ENCODE measurements at regions not wholly inside any gene's neighbourhood (a gene's known extent, or its start where the extent isn't known, plus 50 kb on each side); places are given as distances from the start of the nearest gene placed in this dataset.

GRCh38 chr2:18357537-18357936 lies 202.9 kb downstream of the RDH14 start:
- TF ChIP-seq POLR2A (IDR thresholded peaks at IDR 0.05), result no peak
- TF ChIP-seq, protein P1, sequence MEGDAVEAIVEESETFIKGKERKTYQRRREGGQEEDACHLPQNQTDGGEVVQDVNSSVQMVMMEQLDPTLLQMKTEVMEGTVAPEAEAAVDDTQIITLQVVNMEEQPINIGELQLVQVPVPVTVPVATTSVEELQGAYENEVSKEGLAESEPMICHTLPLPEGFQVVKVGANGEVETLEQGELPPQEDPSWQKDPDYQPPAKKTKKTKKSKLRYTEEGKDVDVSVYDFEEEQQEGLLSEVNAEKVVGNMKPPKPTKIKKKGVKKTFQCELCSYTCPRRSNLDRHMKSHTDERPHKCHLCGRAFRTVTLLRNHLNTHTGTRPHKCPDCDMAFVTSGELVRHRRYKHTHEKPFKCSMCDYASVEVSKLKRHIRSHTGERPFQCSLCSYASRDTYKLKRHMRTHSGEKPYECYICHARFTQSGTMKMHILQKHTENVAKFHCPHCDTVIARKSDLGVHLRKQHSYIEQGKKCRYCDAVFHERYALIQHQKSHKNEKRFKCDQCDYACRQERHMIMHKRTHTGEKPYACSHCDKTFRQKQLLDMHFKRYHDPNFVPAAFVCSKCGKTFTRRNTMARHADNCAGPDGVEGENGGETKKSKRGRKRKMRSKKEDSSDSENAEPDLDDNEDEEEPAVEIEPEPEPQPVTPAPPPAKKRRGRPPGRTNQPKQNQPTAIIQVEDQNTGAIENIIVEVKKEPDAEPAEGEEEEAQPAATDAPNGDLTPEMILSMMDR (IDR thresholded peaks at IDR 0.05), result no peak
- H3K4me1 ChIP-seq, result no peaks in the 10 kb centered on the region
- DNase-seq, result no peak
- no peaks in the 10 kb centered on the region for H3K9me3 ChIP-seq
- H3K27ac ChIP-seq, result no peak overlapping the region
- H3K4me3 ChIP-seq, result no peak overlapping the region
- no peaks in the 10 kb centered on the region for H3K27me3 ChIP-seq
- intact Hi-C loops (cut with DNase I; ENCODE audit: low total_unique reads), result no loop called here
- 77 to 83% methylated on average over 2 of the region's 2 CpGs for WGBS, 2 donors
- no peaks in the 10 kb centered on the region for H3K36me3 ChIP-seq (ENCODE audit: low read depth, missing control alignments)

- WGBS, 2 donors, result 70 to 80% methylated on average over 2 of the region's 2 CpGs
- H3K4me1 ChIP-seq, result no peaks in the 10 kb centered on the region
- H3K27ac ChIP-seq, result no peak overlapping the region
- H3K9me3 ChIP-seq, result no peaks in the 10 kb centered on the region
- intact Hi-C loops (cut with DNase I; ENCODE audit: low total_unique reads), result no loop called here
- DNase-seq, result no peak
- no peaks in the 10 kb centered on the region for H3K36me3 ChIP-seq (ENCODE audit: low read depth, missing control alignments)
- TF ChIP-seq, protein P1 (IDR thresholded peaks at IDR 0.05), result no peak
- TF ChIP-seq POLR2A (IDR thresholded peaks at IDR 0.05), result no peak
- no peak overlapping the region for H3K4me3 ChIP-seq
- H3K27me3 ChIP-seq, result no peaks in the 10 kb centered on the region
Observed at GRCh38 chr2:18356676-18357075, 203.8 kb downstream of the RDH14 start.

GRCh38 chr2:18349421-18349820 lies 211.0 kb downstream of the RDH14 start:
- no peaks in the 10 kb centered on the region for H3K27me3 ChIP-seq
- WGBS, 2 donors, result 48 to 78% methylated on average over 1 of the region's 1 CpG
- intact Hi-C loops (cut with DNase I; ENCODE audit: low total_unique reads), result no loop called here
- H3K4me1 ChIP-seq, result no peaks in the 10 kb centered on the region
- no peaks in the 10 kb centered on the region for H3K36me3 ChIP-seq (ENCODE audit: low read depth, missing control alignments)
- no peak overlapping the region for H3K27ac ChIP-seq
- DNase-seq, result no peak
- H3K9me3 ChIP-seq, result no peaks in the 10 kb centered on the region
- TF ChIP-seq, protein P1 (IDR thresholded peaks at IDR 0.05), result no peak
- TF ChIP-seq POLR2A (IDR thresholded peaks at IDR 0.05), result no peak
- no peak overlapping the region for H3K4me3 ChIP-seq

- intact Hi-C loops (cut with DNase I; ENCODE audit: low total_unique reads), result no loop called here
- TF ChIP-seq, protein P1 (IDR thresholded peaks at IDR 0.05), result no peak
- no peak for TF ChIP-seq POLR2A (IDR thresholded peaks at IDR 0.05)
- Histone ChIP-seq H3K4me3 (no peak overlapping the region), H3K27ac (no peak overlapping the region), H3K36me3 (ENCODE audit: low read depth, missing control alignments) (no peaks in the 10 kb centered on the region), H3K9me3 (no peaks in the 10 kb centered on the region), H3K4me1 (no peaks in the 10 kb centered on the region), H3K27me3 (no peaks in the 10 kb centered on the region)
- 70 to 74% methylated on average over 3 of the region's 3 CpGs for WGBS, 2 donors
- no peak for DNase-seq
Observed at GRCh38 chr2:18346874-18347273, 213.6 kb downstream of the RDH14 start.

DNA sequence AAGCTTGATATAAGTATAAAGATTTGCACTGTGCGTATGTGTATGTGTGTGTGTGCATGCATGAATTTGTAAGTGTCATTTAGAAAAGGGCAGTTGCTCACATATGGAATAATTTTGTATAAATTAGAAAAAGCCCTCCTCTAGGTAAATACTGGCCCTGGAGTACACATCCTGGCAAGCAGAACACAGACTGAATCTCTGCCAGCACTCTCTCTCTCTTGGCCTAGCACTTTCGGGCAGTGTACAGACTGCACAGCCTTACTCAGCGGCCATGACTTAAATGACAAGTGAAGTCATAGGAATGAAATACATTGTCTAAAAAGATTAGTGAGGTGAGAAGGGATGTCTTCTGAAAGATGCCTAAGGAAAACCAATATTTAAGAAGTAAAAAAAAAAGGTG lies 214.1 kb downstream of the RDH14 start:
- Histone ChIP-seq H3K4me1 (no peaks in the 10 kb centered on the region), H3K27ac (no peak overlapping the region), H3K9me3 (no peaks in the 10 kb centered on the region), H3K4me3 (no peak overlapping the region), H3K27me3 (no peaks in the 10 kb centered on the region), H3K36me3 (ENCODE audit: low read depth, missing control alignments) (no peaks in the 10 kb centered on the region)
- no peak for TF ChIP-seq POLR2A (IDR thresholded peaks at IDR 0.05)
- intact Hi-C loops (cut with DNase I; ENCODE audit: low total_unique reads), result no loop called here
- no peak for DNase-seq
- 69 to 70% methylated on average over 3 of the region's 3 CpGs for WGBS, 2 donors

Measured in testis (tissue), 2 donors.